SK-N-MC (cell line): ENCODE measurements at regions not wholly inside any gene's neighbourhood (a gene's known extent, or its start where the extent isn't known, plus 50 kb on each side); places are given as distances from the start of the nearest gene placed in this dataset.

Experiments
- EZH2 ChIP-seq: fragments of 200-600 bp; sonication (generic); IDR thresholded peaks from one replicate; pipeline ENCODE4 v1.6.1; 2017; ENCODE audit warnings: antibody characterized with exemption
- POLR2AphosphoS5 ChIP-seq: IDR thresholded peaks from 2 replicates; pipeline ENCODE4 v1.6.1; 2012; ENCODE audit warnings: mild to moderate bottlenecking, low read depth, low read length, borderline replicate concordance

DNA sequence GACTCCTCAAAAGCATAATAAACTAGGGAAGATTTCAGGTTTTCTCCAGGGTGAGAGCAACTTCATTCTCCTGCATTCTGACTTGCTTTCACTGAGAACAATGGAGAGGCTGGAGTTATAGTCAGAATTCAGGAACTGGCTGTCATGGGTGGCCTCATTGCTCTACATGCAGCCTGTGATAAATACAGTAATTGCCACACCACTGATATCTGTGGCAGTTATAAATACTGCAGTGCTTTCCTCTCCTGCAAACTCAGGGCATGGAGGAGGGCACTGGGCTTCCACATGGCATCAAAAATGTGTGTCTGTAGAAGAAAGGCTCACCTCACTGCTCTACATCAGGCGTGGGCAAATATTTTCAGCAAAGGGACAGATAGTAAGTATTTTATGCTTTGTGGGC is 510.2 kb downstream of the ZNF516 start:
- TF ChIP-seq EZH2 (no peak), POLR2AphosphoS5 (no peak)
